Activated naive CD8-positive, alpha-beta T cell treated with anti-CD3 and anti-CD28 coated beads for 36 hours (primary cell): ENCODE measurements at regions not wholly inside any gene's neighbourhood (a gene's known extent, or its start where the extent isn't known, plus 50 kb on each side); places are given as distances from the start of the nearest gene placed in this dataset.

Source experiments
- DNase-seq: peaks from one replicate; pipeline ENCODE4 v3.0.0; 2021
- H3K27ac Mint-ChIP-seq: one replicate; pipeline ENCODE4 v1.8.0; 2022; ENCODE audit warnings: mild to moderate bottlenecking, moderate library complexity, mixed read lengths
- H3K27me3 Mint-ChIP-seq: one replicate; pipeline ENCODE4 v1.8.0; 2022; ENCODE audit warnings: mild to moderate bottlenecking, mixed read lengths
- H3K36me3 Mint-ChIP-seq: one replicate; pipeline ENCODE4 v1.8.0; 2021; ENCODE audit warnings: mild to moderate bottlenecking, mixed read lengths
- H3K4me1 Mint-ChIP-seq: one replicate; pipeline ENCODE4 v1.8.0; 2021; ENCODE audit warnings: mixed read lengths
- H3K4me3 Mint-ChIP-seq: one replicate; pipeline ENCODE4 v1.8.0; 2022; ENCODE audit warnings: mild to moderate bottlenecking, moderate library complexity, mixed read lengths
- H3K9me3 Mint-ChIP-seq: one replicate; pipeline ENCODE4 v1.8.0; 2022; ENCODE audit warnings: mixed read lengths

DNA sequence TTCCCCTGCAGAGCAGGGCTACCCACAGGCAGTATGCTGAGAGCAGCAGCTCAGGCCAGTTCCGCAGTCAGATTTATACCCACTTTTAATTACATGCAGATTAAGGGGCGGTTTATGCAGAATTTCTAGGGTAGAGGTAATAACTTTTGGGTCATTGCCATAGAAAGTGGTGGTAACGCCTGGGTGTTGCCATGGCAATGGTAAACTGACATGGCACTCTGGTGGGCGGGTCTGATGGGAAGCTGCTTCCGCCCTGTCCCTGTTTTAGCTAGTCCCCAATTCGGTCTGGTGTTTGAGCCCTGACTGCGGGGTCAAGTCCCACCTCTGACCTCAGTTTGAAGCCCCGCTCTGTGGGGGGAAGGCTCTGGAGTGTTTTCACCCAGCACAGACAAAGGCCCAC is 141.1 kb upstream of the VSTM2B start:
- Mint-ChIP-seq H3K4me1 (peaks cover 5% of the 10 kb centered on the region), H3K27ac (no peak overlapping the region), H3K4me3 (no peak overlapping the region), H3K9me3 (no peaks in the 10 kb centered on the region), H3K27me3 (peaks cover 14% of the 10 kb centered on the region), H3K36me3 (no peaks in the 10 kb centered on the region)
- no peak for DNase-seq

DNA sequence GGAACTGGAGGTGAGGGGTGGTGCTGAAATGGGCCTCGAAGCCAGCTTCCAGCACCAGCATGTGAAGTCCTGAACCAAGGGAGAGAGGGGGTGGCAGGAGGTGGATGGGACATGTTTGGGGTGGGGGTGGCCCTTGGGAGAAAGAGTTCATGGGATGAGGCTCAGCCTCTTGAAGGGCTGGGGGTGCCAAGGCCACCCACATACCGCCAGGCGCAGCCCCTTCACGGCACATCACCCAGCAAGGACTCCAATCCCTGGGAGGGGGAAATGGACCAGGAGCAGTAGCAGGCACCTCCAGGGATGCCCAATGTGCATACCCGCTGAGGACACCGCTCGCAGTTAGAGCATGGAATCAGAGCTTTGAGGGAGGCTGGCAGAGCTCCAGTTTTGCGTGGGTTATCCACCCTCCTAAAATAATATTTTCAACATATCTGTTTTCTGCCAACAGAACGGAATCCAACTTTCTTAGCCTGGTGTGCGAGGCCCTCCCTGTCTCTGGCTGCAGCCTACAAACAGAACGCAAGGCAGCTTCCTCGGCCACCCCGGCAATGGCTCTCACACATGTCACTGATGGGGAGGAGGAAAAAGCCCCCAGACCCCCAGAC is 140.5 kb upstream of the VSTM2B start:
- no peak overlapping the region for H3K4me3 Mint-ChIP-seq
- peaks cover 7% of the 10 kb centered on the region for H3K27me3 Mint-ChIP-seq
- H3K9me3 Mint-ChIP-seq: peaks cover 2% of the 10 kb centered on the region
- no peaks in the 10 kb centered on the region for H3K4me1 Mint-ChIP-seq
- no peak overlapping the region for H3K27ac Mint-ChIP-seq
- no peaks in the 10 kb centered on the region for H3K36me3 Mint-ChIP-seq
- no peak for DNase-seq

DNA sequence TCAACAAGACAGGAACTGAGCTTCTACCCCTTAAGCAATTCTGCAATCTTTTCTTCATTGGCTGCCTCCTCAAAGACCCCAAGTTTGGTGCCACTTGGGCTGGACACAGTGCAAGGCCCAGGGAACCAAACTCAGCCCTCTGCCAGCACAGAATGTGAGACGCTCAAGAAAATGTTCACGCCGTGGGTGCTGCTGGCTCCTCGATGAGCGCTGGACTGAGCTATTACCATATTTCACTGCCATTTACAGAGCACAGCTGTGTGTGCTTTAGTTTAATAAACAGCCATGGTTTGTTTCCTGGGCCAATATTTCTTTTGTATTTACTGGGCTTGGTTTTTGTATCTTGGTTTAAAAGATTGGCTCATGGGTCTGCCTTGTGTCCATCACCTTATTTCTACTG is 138.8 kb upstream of the VSTM2B start:
- no peak overlapping the region for H3K4me3 Mint-ChIP-seq
- no peak for DNase-seq

DNA sequence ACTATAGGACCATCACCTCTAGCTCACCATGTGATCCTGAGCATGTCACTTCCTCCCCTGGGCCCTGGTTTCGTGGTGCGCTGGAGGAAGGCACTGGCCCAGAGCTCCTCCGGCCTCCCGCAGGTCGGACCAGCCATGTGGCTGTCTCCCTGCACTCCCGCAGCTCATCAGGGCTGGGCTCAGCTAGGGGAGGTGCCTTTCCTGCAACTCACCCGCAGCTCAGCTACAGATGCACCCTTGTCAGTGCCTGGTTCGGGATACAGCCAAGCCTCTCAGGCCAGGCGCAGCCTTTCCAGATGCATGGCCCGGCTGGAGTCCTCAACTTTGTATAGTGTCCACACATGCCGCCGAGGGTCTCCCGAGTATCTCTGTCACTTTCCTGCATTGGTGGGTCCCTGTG is 138.2 kb upstream of the VSTM2B start:
- Mint-ChIP-seq H3K9me3 (peaks cover 13% of the 10 kb centered on the region), H3K27me3 (peaks cover 7% of the 10 kb centered on the region), H3K4me3 (no peak overlapping the region), H3K36me3 (no peaks in the 10 kb centered on the region), H3K27ac (no peak overlapping the region), H3K4me1 (no peaks in the 10 kb centered on the region)
- no peak for DNase-seq

More for the DNA sequence above, 138.8 kb upstream of the VSTM2B start:
- Mint-ChIP-seq H3K9me3 (peaks cover 13% of the 10 kb centered on the region), H3K27ac (no peak overlapping the region), H3K4me1 (no peaks in the 10 kb centered on the region), H3K27me3 (peaks cover 7% of the 10 kb centered on the region), H3K36me3 (no peaks in the 10 kb centered on the region)

DNA sequence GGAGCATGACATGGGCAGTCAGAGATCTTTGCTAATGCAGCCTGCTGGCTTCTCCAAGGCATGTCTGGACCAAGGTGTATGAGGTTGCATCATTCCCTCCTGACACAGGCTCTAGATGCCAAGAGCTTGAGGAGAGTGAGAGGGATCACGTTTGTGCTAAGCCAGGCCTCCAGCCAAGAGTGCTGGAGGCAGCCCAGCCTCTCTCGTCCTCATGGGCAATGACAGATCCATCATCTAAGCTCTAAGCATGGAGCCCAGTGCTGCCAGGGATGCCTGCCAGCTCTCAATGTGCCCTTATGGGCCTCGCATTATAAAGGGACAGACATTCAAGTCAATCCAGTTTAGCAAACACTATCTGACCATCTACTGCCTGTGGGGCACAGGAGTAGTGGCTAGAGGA is 136.3 kb upstream of the VSTM2B start:
- H3K4me3 Mint-ChIP-seq: no peak overlapping the region
- peaks cover 13% of the 10 kb centered on the region for H3K9me3 Mint-ChIP-seq
- DNase-seq: no peak
- no peaks in the 10 kb centered on the region for H3K4me1 Mint-ChIP-seq
- no peaks in the 10 kb centered on the region for H3K36me3 Mint-ChIP-seq
- peaks cover 7% of the 10 kb centered on the region for H3K27me3 Mint-ChIP-seq
- H3K27ac Mint-ChIP-seq: no peak overlapping the region

DNA sequence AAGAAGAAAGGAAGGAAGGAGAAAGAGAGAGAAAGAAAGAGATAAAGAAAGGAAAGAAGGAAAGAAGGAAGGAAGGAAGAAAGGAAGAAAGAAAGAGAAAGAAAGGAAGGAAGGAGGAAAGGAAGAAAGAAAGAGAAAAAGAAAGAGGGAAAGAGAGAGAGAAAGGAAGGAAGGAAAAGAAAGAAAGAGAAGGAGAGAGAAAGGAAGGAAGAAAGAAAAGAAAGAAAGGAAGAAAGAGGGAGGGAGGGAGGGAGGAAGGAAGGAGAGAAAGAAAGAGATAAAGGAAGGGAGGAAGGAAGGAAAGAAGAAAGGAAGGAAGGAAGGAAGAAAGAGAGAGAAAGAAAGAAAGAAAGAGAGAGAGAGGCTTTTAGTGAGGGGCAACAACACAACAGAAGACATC is 135.1 kb upstream of the VSTM2B start:
- no peak for DNase-seq
- Mint-ChIP-seq H3K27me3 (peaks cover 12% of the 10 kb centered on the region), H3K36me3 (no peaks in the 10 kb centered on the region), H3K9me3 (peaks cover 13% of the 10 kb centered on the region), H3K4me3 (no peak overlapping the region), H3K27ac (no peak overlapping the region), H3K4me1 (no peaks in the 10 kb centered on the region)

DNA sequence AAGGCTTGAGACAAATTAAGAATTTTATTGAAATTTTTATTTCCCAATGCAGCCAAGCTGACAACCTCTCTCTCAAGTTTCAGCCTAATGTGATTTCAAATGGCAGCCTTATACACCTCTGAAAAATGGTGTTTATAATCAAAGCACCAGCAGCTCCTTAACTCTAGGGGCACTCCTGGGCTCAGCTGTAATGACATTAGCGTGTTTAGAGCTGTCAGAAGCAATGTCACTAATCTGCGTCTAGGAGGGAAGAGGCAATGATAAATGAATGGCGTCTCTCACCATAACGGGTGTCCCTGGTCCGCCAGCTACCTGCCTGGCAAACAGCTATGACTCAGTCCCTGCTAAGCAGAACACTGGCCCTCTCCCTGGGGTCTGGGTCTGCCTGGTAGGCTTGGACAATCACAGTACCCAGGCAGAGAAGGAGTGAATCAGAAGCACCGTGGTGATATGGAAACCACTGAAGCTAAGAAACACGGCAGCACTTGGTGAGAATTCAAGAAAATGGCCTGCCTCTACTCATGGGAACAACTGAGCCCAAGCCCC is 131.8 kb upstream of the VSTM2B start:
- Mint-ChIP-seq H3K9me3 (peaks cover 13% of the 10 kb centered on the region), H3K36me3 (no peaks in the 10 kb centered on the region), H3K4me3 (no peak overlapping the region), H3K27me3 (peaks cover 12% of the 10 kb centered on the region), H3K4me1 (no peaks in the 10 kb centered on the region), H3K27ac (no peak overlapping the region)
- DNase-seq: no peak

DNA sequence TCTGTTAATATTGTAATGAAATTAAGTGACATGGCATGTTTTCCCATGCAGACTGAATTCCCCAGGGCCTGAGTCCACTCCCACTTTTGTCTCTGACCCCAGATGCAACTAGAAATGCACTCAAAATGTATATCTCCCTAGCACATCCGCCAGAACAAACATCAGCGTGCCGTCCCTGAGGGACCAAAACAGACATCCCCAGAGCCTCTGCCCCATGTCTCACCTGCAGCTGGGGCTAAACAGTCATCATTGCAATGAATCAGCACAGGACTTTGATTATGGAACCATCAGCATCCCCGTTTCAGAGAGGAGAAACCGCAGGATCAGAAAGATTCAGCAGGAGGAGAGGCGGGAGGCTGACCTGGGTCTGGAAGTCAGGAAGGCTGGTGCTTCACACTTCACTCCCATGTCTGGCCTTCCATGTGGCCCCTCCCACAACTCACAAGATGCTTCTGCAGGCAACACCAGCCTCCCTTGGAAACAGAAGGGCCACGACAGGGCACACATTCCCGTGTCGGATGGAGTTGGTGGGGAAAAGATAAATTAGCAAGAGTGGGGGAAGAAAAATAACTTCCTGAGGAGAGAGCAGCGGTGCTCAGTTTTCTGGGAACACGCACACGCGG is 130.6 kb upstream of the VSTM2B start:
- H3K9me3 Mint-ChIP-seq: peaks cover 11% of the 10 kb centered on the region
- no peak overlapping the region for H3K27ac Mint-ChIP-seq
- no peak for DNase-seq
- H3K36me3 Mint-ChIP-seq: no peaks in the 10 kb centered on the region
- peaks cover 12% of the 10 kb centered on the region for H3K27me3 Mint-ChIP-seq
- no peaks in the 10 kb centered on the region for H3K4me1 Mint-ChIP-seq
- H3K4me3 Mint-ChIP-seq: no peak overlapping the region

DNA sequence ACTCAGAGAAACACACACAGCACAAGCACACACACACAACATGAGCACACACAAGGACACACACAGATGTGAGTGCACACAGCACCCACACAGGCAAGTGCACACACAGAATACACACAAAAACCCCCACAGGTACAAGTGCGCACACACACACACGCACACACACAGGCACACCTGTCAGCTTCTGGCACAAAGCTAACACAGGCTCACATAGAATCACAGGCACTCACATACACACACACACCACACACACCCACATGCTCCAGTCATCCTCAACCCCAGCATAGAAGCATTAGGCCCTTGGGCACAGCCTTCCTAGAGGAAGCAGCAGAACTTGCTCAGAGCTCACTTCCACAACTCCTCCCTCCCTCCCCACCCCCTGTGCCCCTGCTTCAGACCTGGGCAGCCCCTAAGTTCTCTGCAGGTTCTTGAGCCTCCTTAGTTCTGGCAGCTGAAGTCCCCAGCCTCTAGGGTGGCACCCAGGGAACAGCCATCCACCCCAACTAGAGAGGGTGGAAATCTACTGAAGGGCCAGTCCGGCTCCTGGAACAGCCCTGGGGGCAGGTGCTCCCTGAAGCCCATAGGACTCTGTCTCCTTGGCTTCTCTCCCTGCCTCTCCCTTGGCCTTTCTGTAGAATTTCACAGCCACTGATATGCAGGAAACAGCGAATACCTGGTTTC is 129.9 kb upstream of the VSTM2B start:
- Mint-ChIP-seq H3K36me3 (no peaks in the 10 kb centered on the region), H3K27me3 (peaks cover 12% of the 10 kb centered on the region), H3K27ac (no peak overlapping the region), H3K4me1 (no peaks in the 10 kb centered on the region), H3K4me3 (no peak overlapping the region), H3K9me3 (peaks cover 8% of the 10 kb centered on the region)
- DNase-seq: no peak

DNA sequence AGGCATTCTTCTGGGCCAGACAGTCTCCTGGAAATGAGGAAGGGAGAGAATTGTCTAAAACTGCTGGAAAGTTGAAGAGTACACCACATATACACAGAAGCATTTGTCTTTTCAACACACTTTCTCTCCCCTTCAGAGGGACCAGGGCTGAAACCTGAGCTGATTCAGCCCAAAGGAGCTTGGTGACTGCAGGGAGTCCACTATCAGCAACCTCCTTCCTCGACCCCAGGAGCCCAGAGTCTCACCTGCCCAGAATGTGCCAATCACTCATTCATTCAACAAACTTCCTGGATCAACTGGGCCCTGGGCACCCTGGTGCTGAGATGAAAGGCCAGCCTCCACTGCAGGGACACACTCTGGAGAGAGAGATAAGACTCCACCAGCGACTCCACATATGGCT is 128.9 kb upstream of the VSTM2B start:
- H3K27me3 Mint-ChIP-seq: peaks cover 12% of the 10 kb centered on the region

DNA sequence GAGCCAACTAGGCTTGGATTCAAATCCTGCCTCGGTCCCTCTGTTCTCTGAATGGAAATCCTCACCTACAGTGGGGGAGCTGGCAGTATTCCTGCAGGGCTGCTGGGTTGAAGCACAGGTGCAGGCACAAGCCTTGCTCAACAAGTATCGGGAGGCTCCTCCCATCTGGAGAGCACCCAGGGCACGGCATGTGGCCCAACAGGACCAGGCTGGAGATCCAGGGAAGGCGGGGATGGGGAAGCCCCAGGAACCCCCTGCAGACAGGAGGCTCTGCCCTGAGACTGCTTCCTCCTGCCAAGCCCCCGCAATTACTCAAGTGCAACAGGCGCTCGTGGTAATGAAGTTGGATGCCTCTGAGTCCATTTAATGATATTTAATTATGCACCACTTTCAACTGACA is 128.0 kb upstream of the VSTM2B start:
- H3K27ac Mint-ChIP-seq: no peak overlapping the region
- no peaks in the 10 kb centered on the region for H3K36me3 Mint-ChIP-seq
- peaks cover 12% of the 10 kb centered on the region for H3K27me3 Mint-ChIP-seq
- no peak overlapping the region for H3K4me3 Mint-ChIP-seq
- H3K4me1 Mint-ChIP-seq: no peaks in the 10 kb centered on the region
- no peak for DNase-seq
- no peaks in the 10 kb centered on the region for H3K9me3 Mint-ChIP-seq

More for the DNA sequence above, 128.9 kb upstream of the VSTM2B start:
- Mint-ChIP-seq H3K36me3 (no peaks in the 10 kb centered on the region), H3K4me3 (no peak overlapping the region), H3K9me3 (peaks cover under 1% of the 10 kb centered on the region), H3K27ac (no peak overlapping the region), H3K4me1 (no peaks in the 10 kb centered on the region)
- DNase-seq: no peak

DNA sequence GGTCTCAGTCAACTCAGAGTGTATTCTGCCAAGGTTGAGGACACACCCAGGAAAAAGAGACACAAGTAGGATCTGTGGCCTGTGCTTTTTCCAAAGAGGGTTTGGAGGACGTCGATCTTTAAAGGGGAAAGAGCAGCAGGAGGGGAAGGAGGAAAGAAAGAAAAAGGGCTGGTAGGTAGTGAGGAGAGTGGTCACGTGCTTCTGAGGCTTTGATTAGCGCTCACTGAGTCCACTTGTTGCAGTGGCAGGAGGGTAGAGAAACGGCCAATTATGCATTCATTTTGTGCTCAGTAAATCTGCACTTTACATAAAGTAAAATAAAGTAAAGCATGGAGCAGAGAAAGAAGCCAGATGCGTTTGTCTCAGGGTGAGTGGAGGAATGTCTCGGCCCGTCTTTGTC is 126.0 kb upstream of the VSTM2B start:
- no peaks in the 10 kb centered on the region for H3K4me1 Mint-ChIP-seq
- H3K27ac Mint-ChIP-seq: no peak overlapping the region
- H3K36me3 Mint-ChIP-seq: no peaks in the 10 kb centered on the region
- H3K9me3 Mint-ChIP-seq: no peaks in the 10 kb centered on the region
- H3K4me3 Mint-ChIP-seq: no peak overlapping the region
- peaks cover 13% of the 10 kb centered on the region for H3K27me3 Mint-ChIP-seq
- no peak for DNase-seq

DNA sequence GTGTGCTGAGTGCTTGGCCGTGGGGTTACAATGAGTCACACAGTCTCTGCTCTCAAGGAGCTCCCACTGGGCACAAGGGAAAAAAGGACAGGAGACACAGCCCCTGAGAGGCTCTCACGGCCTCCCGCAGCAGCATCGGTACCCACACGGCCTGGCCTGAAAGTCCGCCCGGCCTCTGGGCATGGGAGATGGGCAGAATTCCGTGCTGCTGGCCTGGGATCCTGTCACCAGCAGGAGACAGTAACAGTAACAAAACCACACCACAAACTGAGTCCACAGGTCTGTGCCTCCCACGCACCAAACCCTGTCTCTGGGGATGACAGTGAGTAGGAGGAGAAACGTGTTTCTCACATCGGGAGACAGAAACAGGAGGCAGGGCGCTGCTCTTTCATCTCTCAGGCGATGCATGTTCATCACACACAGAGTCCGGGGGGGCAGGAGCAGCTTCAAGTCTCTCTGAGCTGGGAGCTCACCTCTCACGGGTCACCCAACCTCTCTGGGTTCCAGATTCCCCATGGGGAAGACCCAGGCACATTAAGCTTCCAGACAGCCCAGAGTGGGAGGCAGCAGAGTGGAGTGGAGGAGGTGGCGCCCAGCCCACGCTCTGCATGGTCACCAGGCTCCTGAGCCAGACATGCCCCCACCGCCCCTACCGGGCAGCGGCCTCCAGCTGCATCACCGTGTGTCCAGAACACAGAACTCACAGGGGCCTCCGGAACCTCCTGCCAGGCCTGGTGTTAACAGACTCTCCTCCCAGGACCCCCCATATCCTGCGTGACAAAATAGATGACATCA is 124.7 kb upstream of the VSTM2B start:
- Mint-ChIP-seq H3K27me3 (peaks cover 4% of the 10 kb centered on the region), H3K27ac (no peak overlapping the region), H3K4me1 (no peaks in the 10 kb centered on the region), H3K9me3 (no peaks in the 10 kb centered on the region), H3K4me3 (no peak overlapping the region), H3K36me3 (no peaks in the 10 kb centered on the region)
- DNase-seq: no peak

DNA sequence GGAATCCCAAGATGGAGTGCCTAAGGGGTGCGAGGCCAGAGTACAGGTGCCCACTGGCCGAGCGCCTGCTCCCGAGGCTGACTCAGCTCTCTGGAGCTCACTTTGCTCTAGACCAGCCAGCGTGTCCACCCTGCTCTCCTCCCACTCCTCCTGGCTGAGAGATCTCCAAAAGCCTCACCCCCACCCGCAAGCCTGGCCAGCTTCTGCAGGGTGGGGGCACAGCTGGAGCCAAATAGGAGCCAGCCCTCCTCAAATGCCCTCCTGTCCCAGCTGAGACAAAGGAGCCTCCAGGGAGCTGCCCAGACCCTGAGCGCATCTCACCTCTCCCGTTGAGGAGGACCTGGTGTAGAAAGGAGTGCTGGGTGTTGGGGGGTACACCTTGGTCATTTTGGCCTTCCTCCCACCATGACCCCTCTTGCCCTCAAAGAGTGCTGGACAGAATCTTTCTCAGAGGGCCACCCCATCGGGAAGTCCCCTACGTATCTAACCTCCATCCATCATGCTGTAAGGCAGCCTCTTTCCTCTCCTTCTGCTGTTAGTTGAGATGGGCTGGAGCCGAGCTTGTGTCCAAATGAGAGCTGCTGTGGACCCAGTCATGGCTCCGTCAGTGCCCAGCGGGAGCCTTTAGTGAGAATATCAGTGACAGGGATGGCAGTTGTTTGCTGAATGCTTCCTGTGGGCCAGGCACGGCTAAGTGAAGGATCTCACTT is 123.9 kb upstream of the VSTM2B start:
- no peak for DNase-seq
- Mint-ChIP-seq H3K4me1 (no peaks in the 10 kb centered on the region), H3K9me3 (no peaks in the 10 kb centered on the region), H3K27me3 (peaks cover 4% of the 10 kb centered on the region), H3K4me3 (no peak overlapping the region), H3K36me3 (no peaks in the 10 kb centered on the region), H3K27ac (no peak overlapping the region)

DNA sequence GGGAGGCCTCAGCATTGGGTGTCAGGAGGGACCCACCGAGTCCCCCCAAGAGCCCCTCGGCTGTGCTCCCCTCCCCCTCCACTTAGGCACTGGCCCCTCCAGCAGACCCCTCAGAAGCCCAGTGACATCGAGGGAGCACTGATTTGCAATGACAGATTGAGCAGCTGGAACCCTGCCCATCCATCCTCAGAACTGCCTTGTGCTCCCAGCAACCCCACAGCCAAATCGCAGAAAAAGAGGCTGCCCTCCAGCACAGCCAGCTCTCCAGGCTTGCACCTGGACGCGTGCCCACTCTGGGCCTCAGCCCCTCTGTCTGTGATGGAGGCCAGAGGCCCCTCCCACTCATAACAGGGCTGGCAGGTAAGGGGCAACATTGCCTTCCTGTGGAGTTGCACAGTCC is 123.2 kb upstream of the VSTM2B start:
- peaks cover 9% of the 10 kb centered on the region for H3K27me3 Mint-ChIP-seq
- no peak overlapping the region for H3K27ac Mint-ChIP-seq
- H3K9me3 Mint-ChIP-seq: no peaks in the 10 kb centered on the region
- no peaks in the 10 kb centered on the region for H3K4me1 Mint-ChIP-seq
- no peak overlapping the region for H3K4me3 Mint-ChIP-seq
- DNase-seq: no peak
- no peaks in the 10 kb centered on the region for H3K36me3 Mint-ChIP-seq
